ENCODE measurements at regions not wholly inside any gene's neighbourhood (a gene's known extent, or its start where the extent isn't known, plus 50 kb on each side); places are given as distances from the start of the nearest gene placed in this dataset.

DNA sequence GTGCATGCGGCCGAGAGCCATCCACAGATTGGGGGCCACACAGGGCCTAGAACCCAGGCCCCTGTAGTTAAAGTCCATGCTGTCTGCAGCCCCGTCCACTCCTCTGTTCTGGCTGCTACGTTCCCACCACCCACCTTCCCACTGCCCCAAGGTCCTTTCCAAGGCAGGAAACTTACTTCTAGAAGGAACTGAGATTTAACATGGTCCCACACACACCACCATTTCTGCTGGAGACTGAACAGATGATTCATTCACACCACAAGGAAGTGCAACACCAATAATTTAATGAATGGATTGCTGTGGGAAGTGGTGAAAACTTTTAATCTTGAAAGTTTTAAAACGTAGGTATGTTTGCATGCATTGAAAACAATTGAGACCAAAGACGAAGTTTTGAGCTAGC, 95.2 kb downstream of the LBH start:
- CTCF ChIA-PET = no interaction called here
- Mint-ChIP-seq H3K27ac (no peak overlapping the region), H3K4me3 (no peak overlapping the region), H3K4me1 (ENCODE audit: low read depth) (peaks cover 29% of the 10 kb centered on the region), H3K9me3 (no peaks in the 10 kb centered on the region), H3K36me3 (ENCODE audit: low read depth) (no peaks in the 10 kb centered on the region), H3K27me3 (no peaks in the 10 kb centered on the region)
- Histone ChIP-seq H3K4me3 (ENCODE audit: low read length) (no peak overlapping the region), H3K4me1 (ENCODE audit: insufficient read depth, low read length) (no peaks in the 10 kb centered on the region), H3K27ac (ENCODE audit: low read depth in 1 of 2, low read length in 2 of 2) (no peak overlapping the region), H3K36me3 (ENCODE audit: insufficient read depth, low read length) (no peaks in the 10 kb centered on the region), H3K27me3 (ENCODE audit: control insufficient read depth in 1 of 2, insufficient read depth in 2 of 2, low read length in 2 of 2) (no peaks in the 10 kb centered on the region), H3K9me3 (ENCODE audit: control insufficient read depth in 1 of 2, insufficient read depth in 1 of 2, low read length in 2 of 2) (no peaks in the 10 kb centered on the region)
- POLR2A ChIA-PET = interaction anchor here (2.0 kb wide), 1 partner anchor 10 kb away, joined by 13 read pairs; no protein-coding TSS in a partner anchor
- intact Hi-C loops (cut with DNase I, micrococcal nuclease) = no loop called here
- ATAC-seq (ENCODE audit: poor library complexity) (no peak), DNase-seq (no peak)
- TF ChIP-seq, protein P1, sequence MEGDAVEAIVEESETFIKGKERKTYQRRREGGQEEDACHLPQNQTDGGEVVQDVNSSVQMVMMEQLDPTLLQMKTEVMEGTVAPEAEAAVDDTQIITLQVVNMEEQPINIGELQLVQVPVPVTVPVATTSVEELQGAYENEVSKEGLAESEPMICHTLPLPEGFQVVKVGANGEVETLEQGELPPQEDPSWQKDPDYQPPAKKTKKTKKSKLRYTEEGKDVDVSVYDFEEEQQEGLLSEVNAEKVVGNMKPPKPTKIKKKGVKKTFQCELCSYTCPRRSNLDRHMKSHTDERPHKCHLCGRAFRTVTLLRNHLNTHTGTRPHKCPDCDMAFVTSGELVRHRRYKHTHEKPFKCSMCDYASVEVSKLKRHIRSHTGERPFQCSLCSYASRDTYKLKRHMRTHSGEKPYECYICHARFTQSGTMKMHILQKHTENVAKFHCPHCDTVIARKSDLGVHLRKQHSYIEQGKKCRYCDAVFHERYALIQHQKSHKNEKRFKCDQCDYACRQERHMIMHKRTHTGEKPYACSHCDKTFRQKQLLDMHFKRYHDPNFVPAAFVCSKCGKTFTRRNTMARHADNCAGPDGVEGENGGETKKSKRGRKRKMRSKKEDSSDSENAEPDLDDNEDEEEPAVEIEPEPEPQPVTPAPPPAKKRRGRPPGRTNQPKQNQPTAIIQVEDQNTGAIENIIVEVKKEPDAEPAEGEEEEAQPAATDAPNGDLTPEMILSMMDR (IDR thresholded peaks at IDR 0.05) = no peak

DNA sequence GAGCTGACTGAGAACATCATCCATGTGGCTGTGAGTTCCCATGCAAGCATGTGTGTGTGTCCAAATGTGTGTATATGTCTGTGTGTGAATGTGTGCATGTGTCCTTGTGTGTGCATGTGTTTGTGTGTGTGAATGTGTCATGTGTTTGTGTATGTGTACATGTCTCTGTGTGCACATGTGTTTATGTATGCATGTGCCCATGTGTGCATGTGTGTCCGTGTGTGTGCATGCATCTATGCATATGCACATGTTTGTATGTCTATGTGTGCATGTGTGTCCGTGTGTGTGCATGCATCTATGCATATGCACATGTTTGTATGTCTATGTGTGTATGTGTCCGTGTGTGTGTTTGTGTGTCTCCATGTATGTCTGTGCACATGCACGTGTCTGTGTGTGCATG, 99.7 kb downstream of the LBH start:
- TF ChIP-seq, protein P1 (IDR thresholded peaks at IDR 0.05) = no peak
- H3K9me3 ChIP-seq (ENCODE audit: control insufficient read depth in 1 of 2, insufficient read depth in 1 of 2, low read length in 2 of 2) = no peaks in the 10 kb centered on the region
- no peak for ATAC-seq (ENCODE audit: poor library complexity)

DNA sequence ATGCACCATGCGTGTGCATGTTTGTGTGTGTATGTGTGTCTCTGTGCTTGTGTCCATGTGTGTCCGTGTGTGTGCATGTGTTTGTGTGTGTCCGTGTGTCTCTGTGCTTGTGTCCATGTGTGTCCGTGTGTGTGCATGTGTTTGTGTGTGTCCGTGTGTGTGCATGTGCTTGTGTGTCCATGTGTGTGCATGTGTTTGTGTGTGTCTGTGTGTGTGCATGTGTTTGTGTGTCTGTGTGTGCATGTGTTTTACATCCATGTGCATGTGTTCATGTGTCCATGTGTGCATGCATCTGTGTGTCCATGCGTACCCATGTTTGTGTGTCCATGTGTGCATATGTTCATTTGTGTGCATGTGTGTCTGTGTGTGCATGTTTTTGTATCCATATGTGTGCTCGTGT, 100.5 kb downstream of the LBH start:
- H3K27me3 ChIP-seq (ENCODE audit: control insufficient read depth in 1 of 2, insufficient read depth in 2 of 2, low read length in 2 of 2) = no peaks in the 10 kb centered on the region
- peaks cover 49% of the 10 kb centered on the region for H3K4me1 ChIP-seq (ENCODE audit: insufficient read depth, low read length)
- intact Hi-C loops (cut with DNase I, micrococcal nuclease) = loop anchor here (5.0 to 10.0 kb wide), 2 partner anchors 65 to 373 kb away; no protein-coding TSS in a partner anchor
- no peak for ATAC-seq (ENCODE audit: poor library complexity)
- Mint-ChIP-seq H3K9me3 (no peaks in the 10 kb centered on the region), H3K27me3 (no peaks in the 10 kb centered on the region), H3K4me3 (no peak overlapping the region), H3K4me1 (ENCODE audit: low read depth) (peaks cover 66% of the 10 kb centered on the region), H3K36me3 (ENCODE audit: low read depth) (no peaks in the 10 kb centered on the region), H3K27ac (peak overlapping the region; percentile 31)
- no peaks in the 10 kb centered on the region for H3K36me3 ChIP-seq (ENCODE audit: insufficient read depth, low read length)
- POLR2A ChIA-PET = no interaction called here
- TF ChIP-seq, protein P1 (IDR thresholded peaks at IDR 0.05) = no peak
- no peak overlapping the region for H3K27ac ChIP-seq (ENCODE audit: low read depth in 1 of 2, low read length in 2 of 2)
- CTCF ChIA-PET = no interaction called here
- no peak overlapping the region for H3K4me3 ChIP-seq (ENCODE audit: low read length)
- DNase-seq = no peak
- no peaks in the 10 kb centered on the region for H3K9me3 ChIP-seq (ENCODE audit: control insufficient read depth in 1 of 2, insufficient read depth in 1 of 2, low read length in 2 of 2)

More for the DNA sequence above, 99.7 kb downstream of the LBH start:
- Mint-ChIP-seq H3K27ac (peak overlapping the region; percentile 31), H3K4me1 (ENCODE audit: low read depth) (peaks cover 58% of the 10 kb centered on the region), H3K36me3 (ENCODE audit: low read depth) (no peaks in the 10 kb centered on the region), H3K9me3 (no peaks in the 10 kb centered on the region), H3K4me3 (no peak overlapping the region), H3K27me3 (no peaks in the 10 kb centered on the region)
- intact Hi-C loops (cut with DNase I, micrococcal nuclease) = loop anchor here (5.0 to 10.0 kb wide), 2 partner anchors 64 to 374 kb away; no protein-coding TSS in a partner anchor
- H3K27ac ChIP-seq (ENCODE audit: low read depth in 1 of 2, low read length in 2 of 2) = no peak overlapping the region
- no peak for DNase-seq
- peaks cover 41% of the 10 kb centered on the region for H3K4me1 ChIP-seq (ENCODE audit: insufficient read depth, low read length)
- ChIA-PET CTCF (no interaction called here), POLR2A (no interaction called here)
- no peaks in the 10 kb centered on the region for H3K27me3 ChIP-seq (ENCODE audit: control insufficient read depth in 1 of 2, insufficient read depth in 2 of 2, low read length in 2 of 2)
- H3K4me3 ChIP-seq (ENCODE audit: low read length) = no peak overlapping the region
- H3K36me3 ChIP-seq (ENCODE audit: insufficient read depth, low read length) = no peaks in the 10 kb centered on the region

All from CD4-positive, alpha-beta T cell (primary cell).